SK-N-SH (cell line): ENCODE measurements at regions not wholly inside any gene's neighbourhood (a gene's known extent, or its start where the extent isn't known, plus 50 kb on each side); places are given as distances from the start of the nearest gene placed in this dataset.

Experiments
- CHD2 ChIP-seq: fragments of 150-350 bp; IDR thresholded peaks from 2 replicates; pipeline ENCODE4 v1.6.1; 2018; ENCODE audit warnings: low read length; ENCODE audit not compliant: partially characterized antibody
- EP300 ChIP-seq, 2 experiments: IDR thresholded peaks; 2 replicates each; pipeline versions ENCODE4 v1.4.0 to v1.6.1; 2012; ENCODE audit warnings: borderline replicate concordance in 1 of 2, low read depth in 1 of 2, low read length in 1 of 2
- FOXJ3 ChIP-seq: sonication (generic); formaldehyde crosslinking; IDR thresholded peaks from 2 replicates; pipeline ENCODE4 v1.5.1; 2020; ENCODE audit warnings: mild to moderate bottlenecking, missing genetic modification reagents
- FOXM1 ChIP-seq: IDR thresholded peaks from 2 replicates; pipeline ENCODE4 v1.4.0; 2012; ENCODE audit warnings: low read depth, mild to moderate bottlenecking
- GABPA ChIP-seq: IDR thresholded peaks from 2 replicates; pipeline ENCODE4 v1.4.0; 2012; ENCODE audit warnings: low read depth, mild to moderate bottlenecking
- JUND ChIP-seq: IDR thresholded peaks from 2 replicates; pipeline ENCODE4 v1.4.0; 2012
- MEF2A ChIP-seq: IDR thresholded peaks from 2 replicates; pipeline ENCODE4 v1.4.0; 2012; ENCODE audit warnings: low read depth, borderline replicate concordance
- POLR2AphosphoS5 ChIP-seq: IDR thresholded peaks from 2 replicates; pipeline ENCODE4 v1.6.1; 2012; ENCODE audit warnings: low read depth, low read length
- RFX5 ChIP-seq: IDR thresholded peaks from 2 replicates; pipeline ENCODE4 v1.6.1; 2012; ENCODE audit warnings: mild to moderate bottlenecking, improper control_type of control experiment, low read length
- SIN3A ChIP-seq: IDR thresholded peaks from 2 replicates; pipeline ENCODE4 v1.6.1; 2012; ENCODE audit warnings: low read depth, mild to moderate bottlenecking, low read length, moderate library complexity, borderline replicate concordance
- TAF1 ChIP-seq: IDR thresholded peaks from 2 replicates; pipeline ENCODE4 v1.6.1; 2012; ENCODE audit warnings: low read depth, mild to moderate bottlenecking, low read length, moderate library complexity, borderline replicate concordance
- TF ChIP-seq, protein P1 (sequence below): fragments of 200-600 bp; sonication (generic); IDR thresholded peaks from 2 replicates; pipeline ENCODE4 v1.6.1; 2017; ENCODE audit warnings: antibody characterized with exemption, mild to moderate bottlenecking, moderate library complexity
- TF ChIP-seq, protein P2 (sequence below): IDR thresholded peaks from 2 replicates; pipeline ENCODE4 v1.4.0; 2012; ENCODE audit warnings: low read depth, borderline replicate concordance

DNA sequence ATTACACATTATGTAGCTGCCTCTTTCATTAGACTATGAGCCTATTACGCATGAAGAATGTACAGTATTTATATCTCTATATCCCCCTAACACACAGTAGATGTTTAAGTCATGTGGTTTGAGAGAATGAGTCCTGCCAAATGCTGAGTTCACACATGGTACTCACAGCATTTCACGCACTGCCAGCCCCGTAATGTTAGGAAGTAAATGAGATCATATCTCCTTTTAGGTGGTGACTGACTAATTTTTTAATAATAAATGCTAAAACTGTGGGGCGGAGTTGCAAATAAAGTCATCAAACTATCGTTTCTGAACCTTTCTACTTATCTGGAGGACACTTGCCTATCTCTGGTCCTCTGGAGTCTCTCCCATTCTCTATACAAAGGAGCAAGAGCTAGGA, 343.8 kb downstream of the ADAMTS20 start:
- TF ChIP-seq, protein P1, sequence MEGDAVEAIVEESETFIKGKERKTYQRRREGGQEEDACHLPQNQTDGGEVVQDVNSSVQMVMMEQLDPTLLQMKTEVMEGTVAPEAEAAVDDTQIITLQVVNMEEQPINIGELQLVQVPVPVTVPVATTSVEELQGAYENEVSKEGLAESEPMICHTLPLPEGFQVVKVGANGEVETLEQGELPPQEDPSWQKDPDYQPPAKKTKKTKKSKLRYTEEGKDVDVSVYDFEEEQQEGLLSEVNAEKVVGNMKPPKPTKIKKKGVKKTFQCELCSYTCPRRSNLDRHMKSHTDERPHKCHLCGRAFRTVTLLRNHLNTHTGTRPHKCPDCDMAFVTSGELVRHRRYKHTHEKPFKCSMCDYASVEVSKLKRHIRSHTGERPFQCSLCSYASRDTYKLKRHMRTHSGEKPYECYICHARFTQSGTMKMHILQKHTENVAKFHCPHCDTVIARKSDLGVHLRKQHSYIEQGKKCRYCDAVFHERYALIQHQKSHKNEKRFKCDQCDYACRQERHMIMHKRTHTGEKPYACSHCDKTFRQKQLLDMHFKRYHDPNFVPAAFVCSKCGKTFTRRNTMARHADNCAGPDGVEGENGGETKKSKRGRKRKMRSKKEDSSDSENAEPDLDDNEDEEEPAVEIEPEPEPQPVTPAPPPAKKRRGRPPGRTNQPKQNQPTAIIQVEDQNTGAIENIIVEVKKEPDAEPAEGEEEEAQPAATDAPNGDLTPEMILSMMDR, result no peak
- no peak for TF ChIP-seq JUND
- no peak for TF ChIP-seq EP300 (IDR thresholded peaks at IDR 0.05; ENCODE audit: borderline replicate concordance in 1 of 2, low read depth in 1 of 2, low read length in 1 of 2)
- no peak for TF ChIP-seq FOXM1
- TF ChIP-seq CHD2, result no peak
- TF ChIP-seq, protein P2, sequence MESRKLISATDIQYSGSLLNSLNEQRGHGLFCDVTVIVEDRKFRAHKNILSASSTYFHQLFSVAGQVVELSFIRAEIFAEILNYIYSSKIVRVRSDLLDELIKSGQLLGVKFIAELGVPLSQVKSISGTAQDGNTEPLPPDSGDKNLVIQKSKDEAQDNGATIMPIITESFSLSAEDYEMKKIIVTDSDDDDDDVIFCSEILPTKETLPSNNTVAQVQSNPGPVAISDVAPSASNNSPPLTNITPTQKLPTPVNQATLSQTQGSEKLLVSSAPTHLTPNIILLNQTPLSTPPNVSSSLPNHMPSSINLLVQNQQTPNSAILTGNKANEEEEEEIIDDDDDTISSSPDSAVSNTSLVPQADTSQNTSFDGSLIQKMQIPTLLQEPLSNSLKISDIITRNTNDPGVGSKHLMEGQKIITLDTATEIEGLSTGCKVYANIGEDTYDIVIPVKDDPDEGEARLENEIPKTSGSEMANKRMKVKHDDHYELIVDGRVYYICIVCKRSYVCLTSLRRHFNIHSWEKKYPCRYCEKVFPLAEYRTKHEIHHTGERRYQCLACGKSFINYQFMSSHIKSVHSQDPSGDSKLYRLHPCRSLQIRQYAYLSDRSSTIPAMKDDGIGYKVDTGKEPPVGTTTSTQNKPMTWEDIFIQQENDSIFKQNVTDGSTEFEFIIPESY, result no peak
- TF ChIP-seq GABPA, result no peak
- no peak for TF ChIP-seq POLR2AphosphoS5
- no peak for TF ChIP-seq TAF1
- no peak for TF ChIP-seq SIN3A
- TF ChIP-seq MEF2A, result no peak
- TF ChIP-seq RFX5, result no peak
- no peak for TF ChIP-seq FOXJ3 (CRISPR knock-in tag)
